ENCODE measurements at regions not wholly inside any gene's neighbourhood (a gene's known extent, or its start where the extent isn't known, plus 50 kb on each side); places are given as distances from the start of the nearest gene placed in this dataset.

DNA sequence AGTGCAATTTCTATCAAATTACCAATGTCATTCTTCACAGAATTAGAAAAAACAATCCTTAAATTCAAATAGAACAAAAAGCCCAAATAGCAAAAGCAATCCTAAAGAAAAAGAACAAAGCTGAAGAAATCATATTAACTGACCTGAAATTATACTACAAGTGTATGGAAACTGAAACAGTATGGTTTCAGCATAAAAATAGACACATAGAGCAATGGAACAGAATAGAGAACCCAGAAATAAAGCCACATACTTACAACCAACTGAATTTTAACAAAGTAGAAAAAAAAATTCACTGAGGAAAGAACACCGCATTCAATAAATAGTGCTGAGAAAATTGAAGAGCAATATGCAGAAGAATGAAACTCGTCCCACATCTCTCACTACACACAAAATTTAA lies 142.0 kb upstream of the CHRM2 start:
- TF ChIP-seq POLR2A (IDR thresholded peaks at IDR 0.05), result no peak
- TF ChIP-seq, protein P1, sequence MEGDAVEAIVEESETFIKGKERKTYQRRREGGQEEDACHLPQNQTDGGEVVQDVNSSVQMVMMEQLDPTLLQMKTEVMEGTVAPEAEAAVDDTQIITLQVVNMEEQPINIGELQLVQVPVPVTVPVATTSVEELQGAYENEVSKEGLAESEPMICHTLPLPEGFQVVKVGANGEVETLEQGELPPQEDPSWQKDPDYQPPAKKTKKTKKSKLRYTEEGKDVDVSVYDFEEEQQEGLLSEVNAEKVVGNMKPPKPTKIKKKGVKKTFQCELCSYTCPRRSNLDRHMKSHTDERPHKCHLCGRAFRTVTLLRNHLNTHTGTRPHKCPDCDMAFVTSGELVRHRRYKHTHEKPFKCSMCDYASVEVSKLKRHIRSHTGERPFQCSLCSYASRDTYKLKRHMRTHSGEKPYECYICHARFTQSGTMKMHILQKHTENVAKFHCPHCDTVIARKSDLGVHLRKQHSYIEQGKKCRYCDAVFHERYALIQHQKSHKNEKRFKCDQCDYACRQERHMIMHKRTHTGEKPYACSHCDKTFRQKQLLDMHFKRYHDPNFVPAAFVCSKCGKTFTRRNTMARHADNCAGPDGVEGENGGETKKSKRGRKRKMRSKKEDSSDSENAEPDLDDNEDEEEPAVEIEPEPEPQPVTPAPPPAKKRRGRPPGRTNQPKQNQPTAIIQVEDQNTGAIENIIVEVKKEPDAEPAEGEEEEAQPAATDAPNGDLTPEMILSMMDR (IDR thresholded peaks at IDR 0.05 in 4 of 5, conservative IDR thresholded peaks at IDR 0.05 in 1 of 5), result no peak

Measured in gastrocnemius medialis (tissue), 4 donors.